GM18867 (cell line): ENCODE measurements at regions not wholly inside any gene's neighbourhood (a gene's known extent, or its start where the extent isn't known, plus 50 kb on each side); places are given as distances from the start of the nearest gene placed in this dataset.
"Not testable (repeated sequence)": the region's sequence is repeated elsewhere in the genome, so short reads cannot be mapped to it uniquely, and the experiment has no call there.

Source experiments
- ATAC-seq: cut with Tn5 transposase; IDR thresholded peaks from one replicate; pipeline ENCODE4 v1.9.1; 2021; ENCODE audit warnings: mild to moderate bottlenecking, moderate library complexity; ENCODE audit not compliant: unreplicated experiment

DNA sequence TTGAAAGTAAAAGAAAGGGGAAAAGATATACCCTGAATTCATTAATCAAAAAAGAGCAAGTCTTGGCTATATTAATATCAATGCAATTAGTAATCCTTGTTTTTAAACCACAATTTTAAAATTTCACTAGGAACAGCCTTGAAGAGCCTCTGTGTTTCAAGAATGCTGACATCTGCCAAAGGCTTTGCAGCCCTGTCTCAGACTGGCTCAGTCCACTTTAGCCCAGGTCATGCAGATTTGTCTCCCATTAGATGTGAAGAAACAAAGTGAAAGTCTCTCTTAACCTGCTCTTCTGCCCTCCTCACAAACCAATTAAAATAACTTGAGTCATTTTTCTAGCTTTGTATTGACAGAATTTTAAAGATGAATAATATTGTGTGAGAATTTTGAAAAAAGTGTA is 102.7 kb upstream of the CARMIL1 start:
- ATAC-seq, result no peak

DNA sequence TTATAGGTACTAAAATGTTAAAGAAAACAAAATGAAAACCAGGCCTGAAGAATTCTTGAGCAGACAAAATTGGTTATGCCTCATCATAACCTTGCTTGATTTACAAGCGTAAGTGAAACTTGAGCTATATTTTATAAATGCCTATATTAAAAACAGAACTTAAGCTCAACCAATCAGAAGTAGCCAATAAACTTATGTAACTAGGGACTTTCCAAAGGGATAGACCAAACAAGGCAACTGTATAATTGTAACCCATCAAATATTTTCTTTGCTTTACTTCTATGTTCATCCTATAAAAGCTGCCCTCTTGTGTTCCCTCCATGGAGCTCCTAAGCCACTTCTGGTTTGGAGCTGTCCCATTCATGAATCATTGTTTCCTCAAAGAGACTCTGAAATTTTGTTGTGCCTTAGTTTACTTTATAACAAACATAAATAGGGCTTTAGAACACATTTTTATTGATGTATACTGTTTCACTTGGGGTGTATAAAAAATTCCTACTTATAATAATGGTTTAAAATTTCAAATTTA is 101.6 kb upstream of the CARMIL1 start:
- no peak for ATAC-seq

- ATAC-seq, result no peak
These were observed 100.7 kb upstream of the CARMIL1 start for GRCh38 chr6:25178336-25179035.

GRCh38 chr6:25179051-25179778 is 100.0 kb upstream of the CARMIL1 start:
- no peak for ATAC-seq

DNA sequence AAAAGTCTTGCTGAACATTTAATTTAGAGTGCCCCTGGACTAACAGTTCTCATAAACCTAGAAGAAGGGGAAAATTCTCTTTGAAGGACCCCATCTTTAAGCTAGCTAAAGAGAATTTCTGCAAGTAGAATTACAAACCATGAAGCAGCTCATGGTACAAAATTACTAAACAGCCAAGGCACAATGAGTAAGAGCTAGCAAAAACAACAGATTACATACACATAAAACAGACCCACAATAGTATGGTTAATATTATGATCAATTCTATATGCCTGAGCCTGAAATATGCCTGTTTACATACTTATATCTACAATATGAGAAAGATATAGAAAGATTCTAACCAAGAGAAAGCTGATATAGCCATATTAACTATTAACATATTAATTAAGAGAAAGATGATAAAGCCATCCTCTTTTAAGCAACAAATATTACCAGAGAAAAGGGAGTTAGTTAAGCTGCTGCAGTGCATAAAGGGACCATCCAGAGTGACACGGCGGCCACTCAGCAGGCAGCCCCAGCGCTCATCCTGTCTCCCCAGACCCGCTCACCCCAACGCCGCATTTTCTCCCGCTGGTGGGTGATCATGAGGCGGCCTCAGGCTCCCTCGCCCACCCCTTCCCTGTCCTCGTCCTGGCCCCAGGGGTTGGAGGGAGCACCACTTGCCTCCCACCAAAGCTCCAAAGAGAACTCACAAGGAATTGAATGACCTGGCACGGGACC is 98.4 kb upstream of the CARMIL1 start:
- ATAC-seq, result no peak

DNA sequence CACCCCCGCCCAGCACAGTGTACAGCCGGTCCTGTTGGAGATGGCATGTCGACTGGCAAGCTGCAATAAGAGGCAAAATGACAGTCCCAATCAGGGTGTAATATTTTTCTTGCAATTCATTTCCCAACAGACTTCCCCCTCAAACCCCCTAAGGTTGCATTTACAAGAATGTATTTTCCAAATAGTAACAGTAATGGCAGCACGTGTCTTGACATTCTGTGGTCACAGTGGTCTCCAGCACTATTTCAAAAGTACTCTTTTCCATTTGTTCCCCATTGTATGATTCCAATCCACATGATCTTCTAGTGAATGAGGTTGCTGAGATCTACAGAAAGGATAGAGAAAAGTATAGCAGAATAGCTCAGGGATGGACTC is 97.8 kb upstream of the CARMIL1 start:
- no peak for ATAC-seq

DNA sequence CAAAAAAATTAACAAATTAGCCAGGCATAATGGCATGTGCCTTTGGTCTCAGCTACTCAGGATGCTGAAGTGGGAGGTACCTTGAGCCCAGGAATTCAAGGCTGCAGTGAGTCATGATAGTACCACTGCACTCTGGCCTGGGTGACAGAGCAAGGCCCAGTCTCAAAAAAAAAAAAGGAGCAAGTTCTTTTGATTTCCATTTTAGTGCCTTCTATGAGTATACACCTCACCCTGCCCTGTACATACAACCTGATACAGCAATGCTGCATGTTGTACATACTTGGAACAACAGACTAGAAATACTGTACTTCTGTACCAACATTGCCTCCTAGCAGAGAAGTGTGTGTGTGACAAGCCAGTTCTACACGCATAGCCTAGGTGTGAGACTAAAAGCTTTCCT is 97.3 kb upstream of the CARMIL1 start:
- ATAC-seq, result no peak

DNA sequence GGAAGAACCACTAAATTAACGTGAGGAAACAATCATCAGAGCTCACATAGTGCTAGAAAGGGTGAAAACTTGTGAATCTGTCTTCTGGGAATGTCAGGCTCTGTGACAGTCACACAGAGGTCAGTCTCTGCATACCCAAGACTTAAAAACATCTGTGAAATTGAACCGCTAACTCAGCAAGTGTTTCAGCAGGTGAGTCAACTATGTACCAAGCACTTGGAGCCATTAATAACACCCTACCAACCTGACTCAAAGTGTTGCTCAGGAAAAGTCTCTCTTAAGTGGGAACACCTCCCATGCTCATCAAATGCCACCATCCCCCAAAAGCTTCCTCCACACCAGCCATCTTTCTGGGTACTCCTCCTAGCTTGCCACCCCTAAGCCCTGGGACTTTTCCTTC is 92.3 kb upstream of the CARMIL1 start:
- ATAC-seq, result no peak

GRCh38 chr6:25188232-25188631 is 90.9 kb upstream of the CARMIL1 start:
- ATAC-seq, result no peak

- ATAC-seq, result no peak
These were observed 86.3 kb upstream of the CARMIL1 start for GRCh38 chr6:25192590-25193459.

- no peak for ATAC-seq
These were observed 85.6 kb upstream of the CARMIL1 start for GRCh38 chr6:25193460-25194171.

DNA sequence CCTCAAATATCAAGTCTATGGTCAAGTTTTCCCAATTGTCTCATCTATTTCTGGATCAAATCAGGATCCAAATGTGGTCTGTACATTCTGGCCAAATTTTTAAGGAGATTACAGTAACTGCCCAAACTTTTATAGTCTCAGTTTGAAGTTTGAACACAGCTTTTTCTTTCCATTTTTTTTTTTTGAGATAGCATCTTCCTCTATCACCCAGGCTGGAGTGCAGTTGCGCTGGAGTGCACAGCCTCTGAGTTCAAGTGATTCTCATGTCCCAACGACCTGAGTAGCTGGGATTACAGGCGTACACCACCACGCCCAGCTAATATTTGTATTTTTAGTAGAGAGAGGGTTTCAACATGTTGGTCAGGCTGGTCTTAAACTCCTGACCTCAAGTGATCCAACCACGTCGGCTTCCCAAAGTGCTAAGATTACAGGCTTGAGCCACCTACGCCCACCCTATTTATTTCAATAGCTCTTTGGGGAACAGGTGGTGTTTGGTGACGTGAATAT is 84.9 kb upstream of the CARMIL1 start:
- no peak for ATAC-seq

- ATAC-seq, result no peak
These were observed 82.7 kb upstream of the CARMIL1 start for GRCh38 chr6:25196464-25196863.

DNA sequence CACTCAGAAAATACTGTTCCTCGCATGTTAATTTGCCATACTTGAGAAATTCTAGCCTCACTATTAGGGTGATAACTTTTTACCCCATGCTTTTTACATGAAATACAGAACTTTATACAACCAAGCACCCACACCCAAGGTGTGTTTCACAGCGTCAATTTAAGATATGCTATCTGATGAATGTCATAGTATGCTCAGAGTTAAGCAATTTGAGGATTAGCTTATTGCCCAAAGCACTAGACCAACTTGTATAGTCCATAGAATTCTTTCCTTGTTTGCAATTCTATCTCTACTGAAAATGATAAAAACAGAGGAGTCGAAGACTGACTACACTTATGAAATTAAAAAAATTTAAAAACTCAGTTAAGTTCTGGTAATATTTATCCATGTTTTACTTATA is 82.1 kb upstream of the CARMIL1 start:
- no peak for ATAC-seq

DNA sequence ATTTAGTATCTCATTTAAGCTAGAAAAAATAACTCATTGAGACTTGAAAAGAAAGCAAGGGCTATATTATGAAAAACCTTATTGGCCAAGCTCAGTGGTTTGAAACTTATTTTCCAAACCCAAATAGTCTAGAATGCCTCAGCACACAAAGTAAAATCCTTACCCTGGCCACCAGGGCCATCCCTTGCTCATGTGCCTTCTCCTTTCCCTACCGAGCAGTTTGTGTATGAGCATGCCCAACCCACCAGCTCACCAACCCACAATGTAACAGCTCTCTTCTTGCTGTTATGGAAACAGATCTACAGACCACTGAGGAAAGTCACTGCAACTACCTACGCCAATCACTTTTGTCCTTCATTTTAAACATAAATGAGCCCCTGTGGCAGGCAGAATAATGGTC is 79.6 kb upstream of the CARMIL1 start:
- no peak for ATAC-seq

GRCh38 chr6:25202504-25202903 is 76.7 kb upstream of the CARMIL1 start:
- ATAC-seq, result no peak

DNA sequence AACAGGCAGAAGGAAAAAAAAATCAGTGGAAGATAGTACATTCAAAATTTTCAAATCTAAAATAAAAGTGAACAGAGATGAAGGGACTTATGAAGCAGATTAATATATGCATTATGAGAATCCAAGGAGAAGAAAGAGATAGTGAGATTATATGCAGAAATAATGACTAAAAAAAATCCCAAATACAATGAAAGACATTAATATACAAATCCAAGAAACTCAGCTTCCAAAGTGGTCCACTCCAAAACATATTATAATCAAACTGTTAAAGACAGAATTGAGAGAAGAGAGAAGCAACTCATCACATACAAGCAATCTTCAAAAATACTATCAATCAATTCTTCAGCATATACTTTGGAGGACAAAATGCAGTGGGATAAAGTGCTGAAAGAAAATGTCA is 73.5 kb upstream of the CARMIL1 start:
- no peak for ATAC-seq

DNA sequence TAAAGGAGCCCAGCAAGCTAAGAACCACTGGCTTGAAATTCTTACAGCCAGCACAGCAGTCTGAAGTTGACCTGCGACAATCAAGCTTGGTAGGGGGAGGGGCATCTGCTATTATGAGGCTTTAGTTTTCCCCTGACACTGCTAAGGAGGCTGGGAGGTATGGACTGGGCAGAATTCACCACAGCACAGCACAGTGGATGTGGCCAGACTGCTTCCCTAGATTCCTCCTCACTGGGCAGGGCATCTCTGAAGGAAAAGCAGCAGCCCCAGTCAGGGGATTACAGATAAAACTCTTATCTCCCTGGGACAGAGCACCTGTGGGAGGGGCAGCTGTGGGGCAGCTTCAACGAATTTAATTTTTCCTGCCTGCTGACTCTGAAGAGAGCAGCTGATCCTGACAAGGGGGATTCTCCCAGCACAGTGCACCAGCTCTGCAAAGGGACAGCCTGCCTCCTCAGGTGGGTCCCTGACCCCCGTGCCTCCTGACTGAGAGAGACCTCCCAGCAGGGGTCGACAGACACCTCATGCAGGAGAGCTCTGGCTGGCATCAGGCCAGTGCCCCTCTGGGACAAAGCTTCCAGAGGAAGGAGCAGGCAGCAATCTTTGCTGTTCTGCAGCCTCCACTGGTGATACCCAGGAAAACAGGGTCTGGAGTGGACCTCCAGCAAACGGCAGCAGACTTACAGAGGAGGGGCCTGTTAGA is 71.6 kb upstream of the CARMIL1 start:
- ATAC-seq, result not testable (repeated sequence)

- no peak for ATAC-seq
These were observed 63.3 kb upstream of the CARMIL1 start for GRCh38 chr6:25215881-25216280.
